ENCODE measurements at regions not wholly inside any gene's neighbourhood (a gene's known extent, or its start where the extent isn't known, plus 50 kb on each side); places are given as distances from the start of the nearest gene placed in this dataset.

DNA sequence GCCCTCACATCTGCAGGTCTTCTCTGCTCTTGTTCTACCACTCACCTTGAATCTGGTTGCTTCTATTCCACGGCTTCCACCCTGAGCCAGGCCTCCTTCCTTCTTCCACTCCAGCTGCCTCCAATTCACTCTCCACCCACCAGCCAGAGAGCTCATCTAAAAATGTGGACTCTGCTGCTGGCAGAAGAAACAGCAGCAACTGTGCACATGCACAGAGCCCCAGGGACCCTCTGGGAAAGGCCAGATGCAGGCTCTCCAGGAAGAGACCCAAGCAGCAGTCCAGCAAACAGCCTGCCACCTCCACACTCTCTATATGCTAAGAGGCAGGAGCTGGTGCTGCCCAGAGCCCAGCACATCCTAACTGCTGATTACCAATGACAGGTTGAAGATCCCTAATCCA is 162.6 kb upstream of the TOP1 start:
- TF ChIP-seq, protein P1, sequence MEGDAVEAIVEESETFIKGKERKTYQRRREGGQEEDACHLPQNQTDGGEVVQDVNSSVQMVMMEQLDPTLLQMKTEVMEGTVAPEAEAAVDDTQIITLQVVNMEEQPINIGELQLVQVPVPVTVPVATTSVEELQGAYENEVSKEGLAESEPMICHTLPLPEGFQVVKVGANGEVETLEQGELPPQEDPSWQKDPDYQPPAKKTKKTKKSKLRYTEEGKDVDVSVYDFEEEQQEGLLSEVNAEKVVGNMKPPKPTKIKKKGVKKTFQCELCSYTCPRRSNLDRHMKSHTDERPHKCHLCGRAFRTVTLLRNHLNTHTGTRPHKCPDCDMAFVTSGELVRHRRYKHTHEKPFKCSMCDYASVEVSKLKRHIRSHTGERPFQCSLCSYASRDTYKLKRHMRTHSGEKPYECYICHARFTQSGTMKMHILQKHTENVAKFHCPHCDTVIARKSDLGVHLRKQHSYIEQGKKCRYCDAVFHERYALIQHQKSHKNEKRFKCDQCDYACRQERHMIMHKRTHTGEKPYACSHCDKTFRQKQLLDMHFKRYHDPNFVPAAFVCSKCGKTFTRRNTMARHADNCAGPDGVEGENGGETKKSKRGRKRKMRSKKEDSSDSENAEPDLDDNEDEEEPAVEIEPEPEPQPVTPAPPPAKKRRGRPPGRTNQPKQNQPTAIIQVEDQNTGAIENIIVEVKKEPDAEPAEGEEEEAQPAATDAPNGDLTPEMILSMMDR (IDR thresholded peaks at IDR 0.05; ENCODE audit: insufficient read depth, low read depth, low read length), result no peak
- TF ChIP-seq EZH2 (IDR thresholded peaks at IDR 0.05; ENCODE audit: insufficient read depth, low read length), result no peak
